Inflammatory macrophage (primary cell): ENCODE measurements at regions not wholly inside any gene's neighbourhood (a gene's known extent, or its start where the extent isn't known, plus 50 kb on each side); places are given as distances from the start of the nearest gene placed in this dataset.
"Not testable (repeated sequence)": the region's sequence is repeated elsewhere in the genome, so short reads cannot be mapped to it uniquely, and the experiment has no call there.

Source experiments
- DNase-seq, 2 donors: peaks; one replicate each; pipeline ENCODE4 v3.0.0-alpha.2; 2020 to 2022

DNA sequence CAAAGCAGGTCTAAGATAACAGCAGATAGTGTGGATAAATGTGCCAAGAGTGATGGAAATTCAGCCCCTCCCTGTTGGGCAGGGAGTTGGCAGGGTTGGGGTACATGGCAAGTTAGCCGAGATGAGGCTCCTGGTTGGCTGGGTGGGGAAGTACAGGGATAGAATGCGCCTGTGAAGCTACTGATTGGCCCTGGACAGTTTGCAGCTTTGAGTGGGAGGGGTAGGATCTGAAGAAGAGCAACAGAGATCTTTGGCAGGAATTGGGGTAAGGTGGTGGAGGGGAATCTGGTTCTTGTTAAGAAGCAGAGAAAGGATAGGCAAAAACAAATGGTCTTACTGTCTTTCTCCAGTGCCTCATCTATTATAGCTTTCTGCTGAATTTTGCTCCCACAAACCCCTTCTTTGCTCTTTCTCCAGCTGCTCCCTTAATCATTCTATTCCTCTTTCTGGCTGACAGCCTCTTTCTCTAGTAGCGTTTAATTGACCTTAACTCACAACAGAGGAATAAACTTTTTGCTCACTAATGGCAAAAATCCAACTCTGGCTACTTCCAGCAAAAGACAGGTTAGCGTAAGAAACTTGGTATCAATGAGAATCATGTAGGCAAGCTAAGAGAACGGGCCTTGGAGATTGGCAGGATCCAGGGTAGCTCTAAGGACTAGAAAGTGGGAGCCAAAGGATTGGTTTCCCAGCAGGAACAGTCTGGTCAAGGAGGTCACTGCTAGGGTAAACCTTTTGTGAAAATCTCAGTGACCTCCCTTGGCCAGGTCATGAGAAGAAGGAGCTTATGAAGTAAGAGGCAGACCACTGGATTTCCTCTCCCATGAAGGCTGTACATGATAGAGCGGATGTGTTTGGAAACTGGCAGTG, 86.3 kb upstream of the CARMIL1 start:
- no peak for DNase-seq

DNA sequence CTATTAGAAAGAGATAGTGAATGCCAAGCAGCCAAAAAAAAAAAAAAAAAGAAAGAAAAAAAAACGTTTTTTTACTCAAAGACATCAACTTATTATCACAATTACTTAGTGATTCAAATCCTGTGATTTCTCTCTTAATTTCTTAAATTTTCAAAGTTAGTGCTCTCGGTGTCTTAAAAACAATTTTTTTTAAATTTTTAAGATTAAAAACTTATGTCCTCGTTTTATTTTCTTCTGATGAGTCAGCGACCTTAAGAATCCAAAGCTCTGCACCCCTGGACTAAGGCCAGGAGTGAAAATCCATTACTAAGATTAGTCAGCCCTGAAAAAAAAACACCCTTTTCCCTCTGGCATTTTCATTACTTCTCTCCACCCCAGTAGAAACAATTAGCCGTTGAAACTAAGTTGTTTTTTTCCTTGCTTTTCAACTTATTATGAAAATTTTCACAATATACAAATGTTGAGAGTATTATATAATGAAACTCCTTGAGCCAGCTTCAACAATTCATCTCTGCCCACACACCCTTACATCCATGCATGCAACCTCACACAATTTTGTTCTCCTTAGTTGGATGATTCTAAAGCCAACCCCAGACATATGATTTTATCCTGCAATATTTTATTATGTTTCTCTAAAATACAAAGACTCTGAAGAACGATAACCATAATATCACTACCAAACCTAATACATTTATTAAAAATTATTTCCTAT, 85.6 kb upstream of the CARMIL1 start:
- DNase-seq, result no peak

- DNase-seq, result no peak
Observed at GRCh38 chr6:25194172-25194678, 84.9 kb upstream of the CARMIL1 start.

GRCh38 chr6:25196464-25196863, 82.7 kb upstream of the CARMIL1 start:
- no peak for DNase-seq

DNA sequence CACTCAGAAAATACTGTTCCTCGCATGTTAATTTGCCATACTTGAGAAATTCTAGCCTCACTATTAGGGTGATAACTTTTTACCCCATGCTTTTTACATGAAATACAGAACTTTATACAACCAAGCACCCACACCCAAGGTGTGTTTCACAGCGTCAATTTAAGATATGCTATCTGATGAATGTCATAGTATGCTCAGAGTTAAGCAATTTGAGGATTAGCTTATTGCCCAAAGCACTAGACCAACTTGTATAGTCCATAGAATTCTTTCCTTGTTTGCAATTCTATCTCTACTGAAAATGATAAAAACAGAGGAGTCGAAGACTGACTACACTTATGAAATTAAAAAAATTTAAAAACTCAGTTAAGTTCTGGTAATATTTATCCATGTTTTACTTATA, 82.1 kb upstream of the CARMIL1 start:
- no peak for DNase-seq

GRCh38 chr6:25199544-25199943, 79.6 kb upstream of the CARMIL1 start:
- DNase-seq, result no peak

DNA sequence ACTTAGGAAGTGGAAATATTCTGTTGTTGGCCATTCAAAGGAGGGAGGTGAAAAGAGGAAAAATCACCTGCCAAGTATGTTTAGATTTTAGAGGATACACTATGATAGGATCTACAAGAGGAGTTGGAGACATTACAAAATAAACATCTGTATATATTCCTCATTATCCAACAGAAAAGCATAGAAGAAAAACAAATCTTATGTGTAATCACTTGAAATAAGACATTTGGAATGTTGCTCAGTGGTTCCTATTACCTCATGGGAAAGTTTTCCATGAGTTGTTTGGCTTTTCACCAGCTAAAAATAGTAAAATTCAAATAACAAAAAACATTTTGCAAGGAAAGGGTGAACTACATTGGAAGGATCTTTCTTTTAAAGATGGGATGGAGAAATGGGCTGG, 76.7 kb upstream of the CARMIL1 start:
- no peak for DNase-seq

- DNase-seq, result no peak
Observed at GRCh38 chr6:25205629-25206028, 73.5 kb upstream of the CARMIL1 start.

GRCh38 chr6:25207453-25208155, 71.6 kb upstream of the CARMIL1 start:
- not testable (repeated sequence) for DNase-seq

DNA sequence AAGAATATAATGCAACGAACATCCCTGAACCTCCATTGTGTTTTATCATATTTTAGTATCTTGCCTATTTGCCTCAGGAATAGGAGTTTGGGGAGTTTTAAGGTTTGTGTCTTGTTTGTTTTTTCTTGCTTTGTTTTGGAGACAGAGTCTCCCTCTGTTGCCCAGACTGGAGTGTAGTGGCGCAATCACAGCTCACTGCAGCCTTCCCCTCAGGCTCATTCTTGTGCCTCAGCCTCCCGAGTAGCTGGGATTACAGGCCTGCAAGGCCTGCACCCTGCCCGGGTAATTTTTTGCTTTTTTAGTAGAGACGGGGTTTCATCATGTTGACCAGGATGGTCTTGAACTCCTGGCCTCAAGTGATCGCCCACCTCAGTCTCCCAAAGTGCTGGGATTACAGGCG, 63.3 kb upstream of the CARMIL1 start:
- no peak for DNase-seq

- DNase-seq, result no peak
Observed at GRCh38 chr6:25217302-25217701, 61.9 kb upstream of the CARMIL1 start.

DNA sequence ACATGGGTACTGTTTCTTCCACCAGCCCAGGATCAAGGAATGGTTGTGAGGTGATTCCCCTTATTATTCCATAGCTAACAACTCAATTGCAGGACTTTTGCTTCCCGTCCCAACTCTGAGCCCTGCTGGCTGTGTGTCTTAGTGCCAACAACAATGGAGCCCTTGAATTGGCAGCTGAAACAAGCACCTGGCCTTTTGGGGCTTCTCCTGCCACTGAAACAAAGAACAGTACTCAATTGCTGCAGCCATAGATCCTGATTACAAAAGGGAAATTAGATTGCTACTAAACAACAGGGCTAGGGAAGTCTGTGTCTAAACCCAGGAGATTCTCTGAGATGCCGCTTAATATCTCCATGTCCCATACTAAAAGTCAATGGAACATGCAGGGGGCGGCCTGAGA, 61.3 kb upstream of the CARMIL1 start:
- DNase-seq, result no peak

DNA sequence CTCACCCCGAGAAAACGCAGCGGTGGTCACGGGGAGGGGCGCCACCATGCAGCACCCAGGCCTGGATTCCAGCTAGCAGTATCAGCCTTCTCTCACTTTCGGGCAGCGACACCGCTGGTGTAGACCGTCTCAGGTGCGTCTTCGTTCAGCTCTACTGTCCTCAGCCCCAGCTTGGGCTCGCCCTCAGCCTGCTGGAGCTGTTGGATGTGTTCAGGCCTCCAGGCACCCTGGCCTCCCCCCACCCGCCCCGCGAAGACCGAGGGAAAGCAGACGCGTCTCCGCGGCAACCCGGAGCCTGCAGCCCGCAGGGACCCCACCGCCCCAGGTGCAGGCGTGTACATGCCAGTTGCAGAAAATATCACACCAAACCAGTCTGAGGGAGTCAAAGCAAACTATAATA, 60.8 kb upstream of the CARMIL1 start:
- no peak for DNase-seq

GRCh38 chr6:25219216-25219916, 59.8 kb upstream of the CARMIL1 start:
- no peak for DNase-seq

GRCh38 chr6:25219917-25220278, 59.3 kb upstream of the CARMIL1 start:
- peak; percentile 8 to 21 for DNase-seq

DNA sequence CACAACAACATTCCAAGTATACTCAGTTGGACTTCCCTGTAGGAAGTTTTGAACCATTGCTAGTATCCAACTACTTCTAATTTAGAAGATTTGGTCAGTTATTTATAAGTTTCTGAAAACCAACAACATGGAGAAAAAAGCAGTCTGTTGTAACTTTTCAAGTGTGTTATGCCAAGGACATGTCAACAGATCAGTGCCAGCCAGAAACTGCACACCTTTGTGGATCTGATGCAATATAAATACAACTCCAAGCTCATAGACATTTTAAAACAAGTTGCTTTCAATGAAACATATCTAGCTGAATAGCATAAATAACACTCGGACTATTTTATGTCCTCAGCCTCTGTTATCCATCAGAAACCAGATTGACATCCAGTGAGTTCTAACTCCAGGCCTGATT, 58.3 kb upstream of the CARMIL1 start:
- DNase-seq, result no peak

DNA sequence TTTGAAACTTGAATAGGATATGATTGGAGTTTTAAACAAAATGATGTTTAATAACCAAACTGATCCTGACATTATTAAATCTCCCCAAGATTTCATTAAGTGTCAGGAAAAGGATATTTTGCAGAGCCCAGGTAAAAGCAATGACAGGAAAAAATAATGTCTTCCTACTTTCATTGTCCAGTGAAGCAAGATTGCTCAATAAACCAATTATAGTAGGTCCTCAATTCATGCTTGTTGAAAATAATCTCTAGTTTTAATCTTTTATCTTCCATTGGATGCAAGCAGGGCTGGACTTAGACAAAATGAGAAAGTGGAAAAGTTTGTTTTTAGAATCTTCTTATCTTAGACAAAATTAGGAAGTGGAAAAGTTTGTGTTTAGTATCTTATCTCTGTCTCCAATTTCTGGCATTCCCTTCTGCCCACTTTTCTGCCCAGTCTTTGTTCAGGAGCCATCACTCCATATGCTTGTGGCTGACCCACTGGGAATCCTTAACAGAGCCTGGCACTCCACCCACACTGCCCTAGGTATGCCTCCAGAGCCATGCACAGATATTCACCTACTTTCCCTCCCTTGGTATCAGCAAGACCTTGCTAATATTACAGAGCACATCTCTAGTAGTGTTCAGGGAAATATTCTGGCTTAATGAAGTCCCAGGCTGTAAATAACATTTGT, 57.0 kb upstream of the CARMIL1 start:
- DNase-seq, result no peak

- DNase-seq, result peak; percentile 67 to 79
Observed at GRCh38 chr6:25223490-25223991, 55.6 kb upstream of the CARMIL1 start.

GRCh38 chr6:25224242-25224641, 54.9 kb upstream of the CARMIL1 start:
- no peak for DNase-seq

GRCh38 chr6:25227854-25228253, 51.3 kb upstream of the CARMIL1 start:
- no peak for DNase-seq
